ENCODE measurements at regions not wholly inside any gene's neighbourhood (a gene's known extent, or its start where the extent isn't known, plus 50 kb on each side); places are given as distances from the start of the nearest gene placed in this dataset.

- H3K27ac ChIP-seq (ENCODE audit: extremely low read depth, low read depth, low read length), result no peak overlapping the region
- CTCF ChIA-PET, result interaction anchor here (0.7 to 1.5 kb wide), 3 partner anchors 111 to 380 kb away, joined by 3 to 6 read pairs (median 4); no protein-coding TSS in a partner anchor
- TF ChIP-seq ZNF544 (tag by site-specific recombination; IDR thresholded peaks at IDR 0.05) (no peak), SETDB1 (IDR thresholded peaks at IDR 0.05; ENCODE audit: insufficient read length, low read length) (no peak), OSR2 (tag by site-specific recombination; IDR thresholded peaks at IDR 0.05) (no peak), WT1 (tag by site-specific recombination; IDR thresholded peaks at IDR 0.05) (no peak), PRDM1 (tag by site-specific recombination; IDR thresholded peaks at IDR 0.05) (no peak), ZIC2 (tag by site-specific recombination; IDR thresholded peaks at IDR 0.05) (no peak), ZNF623 (tag by site-specific recombination; IDR thresholded peaks at IDR 0.05) (no peak), ZNF26 (tag by site-specific recombination; IDR thresholded peaks at IDR 0.05) (no peak), ZNF37A (tag by site-specific recombination; IDR thresholded peaks at IDR 0.05) (no peak), ZNF510 (tag by site-specific recombination; IDR thresholded peaks at IDR 0.05; ENCODE audit: insufficient replicate concordance) (no peak), RBAK (tag by site-specific recombination; IDR thresholded peaks at IDR 0.05) (no peak), ZNF837 (tag by site-specific recombination; IDR thresholded peaks at IDR 0.05) (no peak), GLI4 (tag by site-specific recombination; IDR thresholded peaks at IDR 0.05) (no peak)
- no peaks in the 10 kb centered on the region for H3K4me1 ChIP-seq (ENCODE audit: control insufficient read depth, insufficient read depth, low read length)
- H3K4me3 ChIP-seq (ENCODE audit: low read depth, low read length), result no peak overlapping the region
- no peaks in the 10 kb centered on the region for H3K36me3 ChIP-seq (ENCODE audit: control insufficient read depth in 2 of 2, insufficient read depth in 1 of 2, low read length in 2 of 2)
- POLR2A ChIA-PET, result no interaction called here
- H3K9me3 ChIP-seq (ENCODE audit: control insufficient read depth, insufficient read depth, low read depth, low read length), result no peaks in the 10 kb centered on the region
Measured at GRCh38 chr20:17884307-17885003, 84.1 kb downstream of the SNX5 start.

- Histone ChIP-seq H3K4me1 (ENCODE audit: control insufficient read depth, insufficient read depth, low read length) (no peaks in the 10 kb centered on the region), H3K9me3 (ENCODE audit: control insufficient read depth, insufficient read depth, low read depth, low read length) (no peaks in the 10 kb centered on the region), H3K4me3 (ENCODE audit: low read depth, low read length) (no peak overlapping the region), H3K27ac (ENCODE audit: extremely low read depth, low read depth, low read length) (no peak overlapping the region), H3K36me3 (ENCODE audit: control insufficient read depth in 2 of 2, insufficient read depth in 1 of 2, low read length in 2 of 2) (no peaks in the 10 kb centered on the region)
- ChIA-PET POLR2A (no interaction called here), CTCF (interaction anchor here (1.3 kb wide), 1 partner anchor 112 kb away, joined by 4 read pairs; no protein-coding TSS in a partner anchor)
- TF ChIP-seq ZBTB1 (tag by site-specific recombination; IDR thresholded peaks at IDR 0.05) (no peak), ZNF639 (tag by site-specific recombination; IDR thresholded peaks at IDR 0.05) (no peak), ZNF624 (tag by site-specific recombination; IDR thresholded peaks at IDR 0.05) (no peak), ZNF274 (IDR thresholded peaks at IDR 0.05; ENCODE audit: low read length) (no peak), ZNF274 (tag by site-specific recombination; IDR thresholded peaks at IDR 0.05; ENCODE audit: borderline replicate concordance) (no peak), SP3 (tag by site-specific recombination; IDR thresholded peaks at IDR 0.05) (no peak), HOXC10 (CRISPR knock-in tag; IDR thresholded peaks at IDR 0.05) (no peak), ZSCAN16 (tag by site-specific recombination; IDR thresholded peaks at IDR 0.05) (no peak), REST (tag by site-specific recombination; IDR thresholded peaks at IDR 0.05) (no peak), REPIN1 (tag by site-specific recombination; IDR thresholded peaks at IDR 0.05; ENCODE audit: low read depth) (no peak), ZNF600 (tag by site-specific recombination; IDR thresholded peaks at IDR 0.05) (no peak), ZNF26 (tag by site-specific recombination; IDR thresholded peaks at IDR 0.05) (no peak), ZNF843 (tag by site-specific recombination; IDR thresholded peaks at IDR 0.05) (no peak), INSM2 (tag by site-specific recombination; IDR thresholded peaks at IDR 0.05) (no peak)
Measured at GRCh38 chr20:17883592-17884306, 84.8 kb downstream of the SNX5 start.

Measured in HEK293 (cell line).